HepG2 (cell line): ENCODE measurements at regions not wholly inside any gene's neighbourhood (a gene's known extent, or its start where the extent isn't known, plus 50 kb on each side); places are given as distances from the start of the nearest gene placed in this dataset.

Experiments used
- ATAC-seq: fragments of 200-7000 bp; cut with Tn5 transposase; 3 replicates; pipeline ENCODE4 v1.9.1; 2020; ENCODE audit warnings: mild to moderate bottlenecking, moderate library complexity
- BruUV-seq: library from RNA; stranded (reverse); fragments of 400-500 nt; replicated peaks from 2 replicates; lab custom pipeline; 2021; lab: Mats Ljungman, UMichigan
- CTCF ChIA-PET: fragments of 300-600 bp; formaldehyde crosslinking; extraction: SDS; loops from one replicate; lab custom pipeline; 2021; ENCODE audit warnings: low total read pairs, inconsistent platforms, low intra/inter-chr PET ratio; lab: Yijun Ruan, JAX
- POLR2A ChIA-PET: fragments of 350-600 bp; sonication (Branson Sonifier 250); formaldehyde crosslinking; loops from one replicate; lab custom pipeline; 2020; ENCODE audit warnings: antibody characterized with exemption, inconsistent platforms; lab: Yijun Ruan, JAX
- DNase-seq: peaks from one replicate; pipeline ENCODE4 v3.0.0-alpha.2; 2015; ENCODE audit warnings: low spot score
- FAIRE-seq: peaks from 3 replicates; lab custom pipeline; 2011; peaks lifted over from hg19 to GRCh38; lab: Jason Lieb, UNC
- H2AFZ ChIP-seq: one replicate; pipeline ENCODE4 v1.6.1; 2011; ENCODE audit warnings: low read length, inconsistent platforms
- H3K27ac ChIP-seq: fragments of 300-600 bp; 3 replicates; pipeline ENCODE4 v1.8.0; 2011; ENCODE audit warnings: mixed run types, mild to moderate bottlenecking, mixed read lengths, low read length, inconsistent platforms; ENCODE audit not compliant: insufficient read depth; ENCODE audit errors: extremely low read length
- H3K27me3 ChIP-seq, 2 experiments: fragments of 200-600 bp in 1 of 2; 2 replicates in 1 of 2; 3 replicates in 1 of 2; pipeline versions ENCODE4 v1.6.0 to v1.8.0; 2011; ENCODE audit warnings: low read length in 2 of 2, mild to moderate bottlenecking in 2 of 2, moderate library complexity in 2 of 2, inconsistent platforms in 1 of 2; ENCODE audit not compliant: insufficient read depth in 2 of 2, control insufficient read depth in 1 of 2
- H3K36me3 ChIP-seq, 2 experiments: fragments of 200-600 bp in 1 of 2; replicated peaks in 1 of 2; 2 replicates in 1 of 2; 3 replicates in 1 of 2; pipeline versions ENCODE4 v1.5.1 to v1.8.0; 2011; ENCODE audit warnings: low read length in 2 of 2, inconsistent platforms in 1 of 2; ENCODE audit not compliant: insufficient read depth in 2 of 2, control insufficient read depth in 1 of 2
- H3K4me1 ChIP-seq: 2 replicates; pipeline ENCODE4 v1.5.1; 2012; ENCODE audit warnings: low read length, inconsistent platforms; ENCODE audit not compliant: insufficient read depth
- H3K4me2 ChIP-seq: 2 replicates; pipeline ENCODE4 v1.6.0; 2011; ENCODE audit warnings: low read depth, low read length, inconsistent platforms
- H3K4me3 ChIP-seq, 3 experiments: fragments of 200-600 bp in 1 of 3; sonication (generic), shearing (Covaris generic) in 1 of 3; replicated peaks in 1 of 3; 2 replicates each; pipeline ENCODE4 v1.5.1; 2011 to 2016; ENCODE audit warnings: low read length in 3 of 3, inconsistent platforms in 2 of 3, low read depth in 2 of 3, mild to moderate bottlenecking in 2 of 3, control low read depth in 1 of 3, mixed read lengths in 1 of 3; ENCODE audit not compliant: insufficient read depth in 1 of 3
- H3K79me2 ChIP-seq: one replicate; pipeline ENCODE4 v1.6.1; 2011; ENCODE audit warnings: low read length, inconsistent platforms; ENCODE audit not compliant: insufficient read depth
- H3K9ac ChIP-seq: 2 replicates; pipeline ENCODE4 v1.6.0; 2011; ENCODE audit warnings: mild to moderate bottlenecking, low read depth, low read length, inconsistent platforms; ENCODE audit not compliant: insufficient read depth
- H3K9me3 ChIP-seq: 2 replicates; pipeline ENCODE4 v1.5.1; 2012; ENCODE audit warnings: mild to moderate bottlenecking, low read length
- H4K20me1 ChIP-seq: 2 replicates; pipeline ENCODE4 v1.6.0; 2011; ENCODE audit warnings: inconsistent platforms, mild to moderate bottlenecking, low read length, moderate library complexity; ENCODE audit not compliant: insufficient read depth
- CHCHD3 ChIP-seq: sonication (generic); formaldehyde crosslinking; IDR thresholded peaks from 2 replicates; pipeline ENCODE4 v1.8.0; 2022; ENCODE audit warnings: mild to moderate bottlenecking, missing genetic modification reagents, moderate library complexity
- DMAP1 ChIP-seq: IDR thresholded peaks from 2 replicates; pipeline ENCODE4 v1.6.1; 2016
- HMG20B ChIP-seq: conservative IDR thresholded peaks from 2 replicates; pipeline ENCODE4 v1.6.1; 2016; ENCODE audit warnings: missing genetic modification reagents, missing compliant biosample characterization
- KLF16 ChIP-seq, 2 experiments: sonication (generic) in 1 of 2; formaldehyde crosslinking in 1 of 2; IDR thresholded peaks; 2 replicates each; pipeline versions ENCODE4 v1.6.1 to v1.8.0; 2016 to 2023; ENCODE audit warnings: missing genetic modification reagents in 2 of 2, missing compliant biosample characterization in 1 of 2
- MBD4 ChIP-seq: IDR thresholded peaks from 2 replicates; pipeline ENCODE4 v1.6.1; 2012; ENCODE audit warnings: low read length, inconsistent platforms, borderline replicate concordance
- MEIS2 ChIP-seq: sonication (generic); formaldehyde crosslinking; IDR thresholded peaks from 2 replicates; pipeline ENCODE4 v1.9.0; 2021; ENCODE audit warnings: mild to moderate bottlenecking, missing genetic modification reagents
- NFIC ChIP-seq: IDR thresholded peaks from 2 replicates; pipeline ENCODE4 v1.6.1; 2012; ENCODE audit warnings: mild to moderate bottlenecking, low read length, inconsistent platforms
- NFKBIZ ChIP-seq: IDR thresholded peaks from 2 replicates; pipeline ENCODE4 v1.6.1; 2018; ENCODE audit warnings: missing genetic modification reagents, missing compliant biosample characterization
- PITX1 ChIP-seq: sonication (generic); formaldehyde crosslinking; IDR thresholded peaks from 2 replicates; pipeline ENCODE4 v1.5.1; 2020; ENCODE audit warnings: mild to moderate bottlenecking, missing genetic modification reagents
- SIN3B ChIP-seq: fragments of 150-350 bp; IDR thresholded peaks from 2 replicates; pipeline ENCODE4 v1.6.1; 2014; ENCODE audit warnings: low read length
- XBP1 ChIP-seq: sonication (generic); formaldehyde crosslinking; IDR thresholded peaks from 2 replicates; pipeline ENCODE4 v1.5.0; 2020; ENCODE audit warnings: missing genetic modification reagents
- XRCC5 ChIP-seq: fragments of 200-400 bp; formaldehyde crosslinking; optimal IDR thresholded peaks from 2 replicates; pipeline ENCODE3; 2017; ENCODE audit warnings: mild to moderate bottlenecking, low read length
- ZMYM3 ChIP-seq: sonication (generic); formaldehyde crosslinking; IDR thresholded peaks from 2 replicates; pipeline ENCODE4 v1.5.1; 2020; ENCODE audit warnings: mild to moderate bottlenecking, missing genetic modification reagents
- ZNF850 ChIP-seq: sonication (generic); formaldehyde crosslinking; conservative IDR thresholded peaks from 2 replicates; pipeline ENCODE4 v1.9.0; 2021; ENCODE audit warnings: mild to moderate bottlenecking, missing genetic modification reagents
- WGBS: methylation state at CpG from one replicate; pipeline ENCODE4 v1.1.6; 2017; ENCODE audit warnings: low lambda C conversion rate; 5-methylcytosine and 5-hydroxymethylcytosine counted together
- in situ Hi-C: cut with HindIII; loops from 2 replicates; pipeline ENCODE4 v1.10.0; 2017; ENCODE audit warnings: low pct_unique_long_range_greater_than_20kb; ENCODE audit not compliant: extremely low pct_ligation_motif_present
- intact Hi-C: fragments of 100-400 bp; cut with micrococcal nuclease; formaldehyde crosslinking; loops from one replicate; pipeline ENCODE4 v1.10.0; 2022; ENCODE audit not compliant: unreplicated experiment
- TF ChIP-seq, protein P1 (sequence below): sonication (generic); formaldehyde crosslinking; IDR thresholded peaks from 2 replicates; pipeline ENCODE4 v1.8.1; 2022; ENCODE audit warnings: low read depth, mild to moderate bottlenecking, missing genetic modification reagents

GRCh38 chr13:39224671-39225240 is 186.5 kb downstream of the NHLRC3 start:
- intact Hi-C loops (no loop called here), in situ Hi-C loops (no loop called here)
- POLR2A ChIA-PET: no interaction called here
- Histone ChIP-seq H3K4me2 (no peak overlapping the region), H3K79me2 (no peaks in the 10 kb centered on the region), H3K27me3 (no peaks in the 10 kb centered on the region), H3K4me3 (no peak overlapping the region), H3K27ac (no peak overlapping the region), H3K9me3 (no peaks in the 10 kb centered on the region), H3K9ac (no peak overlapping the region), H3K36me3 (no peaks in the 10 kb centered on the region), H4K20me1 (no peaks in the 10 kb centered on the region), H2AFZ (no peak overlapping the region), H3K4me1 (no peaks in the 10 kb centered on the region)
- BruUV-seq: no TSS peak
- CTCF ChIA-PET: no interaction called here
- no peak for FAIRE-seq
- 2% methylated on average over 5 of the region's 5 CpGs for WGBS
- TF ChIP-seq XBP1 (CRISPR knock-in tag): no peak
- TF ChIP-seq ZNF850 (CRISPR knock-in tag): no peak
- no peak for TF ChIP-seq CHCHD3 (CRISPR knock-in tag)
- DNase-seq: no peak
- no peak for ATAC-seq

- TF ChIP-seq HMG20B (CRISPR knock-in tag): no peak
- TF ChIP-seq XRCC5: no peak
- no peak for TF ChIP-seq SIN3B
- TF ChIP-seq MEIS2 (CRISPR knock-in tag): no peak
- TF ChIP-seq ZMYM3: no peak
- TF ChIP-seq, protein P1, sequence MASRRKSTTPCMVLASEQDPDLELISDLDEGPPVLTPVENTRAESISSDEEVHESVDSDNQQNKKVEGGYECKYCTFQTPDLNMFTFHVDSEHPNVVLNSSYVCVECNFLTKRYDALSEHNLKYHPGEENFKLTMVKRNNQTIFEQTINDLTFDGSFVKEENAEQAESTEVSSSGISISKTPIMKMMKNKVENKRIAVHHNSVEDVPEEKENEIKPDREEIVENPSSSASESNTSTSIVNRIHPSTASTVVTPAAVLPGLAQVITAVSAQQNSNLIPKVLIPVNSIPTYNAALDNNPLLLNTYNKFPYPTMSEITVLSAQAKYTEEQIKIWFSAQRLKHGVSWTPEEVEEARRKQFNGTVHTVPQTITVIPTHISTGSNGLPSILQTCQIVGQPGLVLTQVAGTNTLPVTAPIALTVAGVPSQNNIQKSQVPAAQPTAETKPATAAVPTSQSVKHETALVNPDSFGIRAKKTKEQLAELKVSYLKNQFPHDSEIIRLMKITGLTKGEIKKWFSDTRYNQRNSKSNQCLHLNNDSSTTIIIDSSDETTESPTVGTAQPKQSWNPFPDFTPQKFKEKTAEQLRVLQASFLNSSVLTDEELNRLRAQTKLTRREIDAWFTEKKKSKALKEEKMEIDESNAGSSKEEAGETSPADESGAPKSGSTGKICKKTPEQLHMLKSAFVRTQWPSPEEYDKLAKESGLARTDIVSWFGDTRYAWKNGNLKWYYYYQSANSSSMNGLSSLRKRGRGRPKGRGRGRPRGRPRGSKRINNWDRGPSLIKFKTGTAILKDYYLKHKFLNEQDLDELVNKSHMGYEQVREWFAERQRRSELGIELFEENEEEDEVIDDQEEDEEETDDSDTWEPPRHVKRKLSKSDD (CRISPR knock-in tag): no peak
- TF ChIP-seq NFKBIZ: no peak
- no peak for TF ChIP-seq KLF16 (CRISPR knock-in tag; IDR thresholded peaks at IDR 0.05)
- no peak for TF ChIP-seq DMAP1 (CRISPR knock-in tag)
- TF ChIP-seq MBD4: no peak
- no peak for TF ChIP-seq PITX1 (CRISPR knock-in tag)
- no peak for TF ChIP-seq NFIC
- H3K4me1 ChIP-seq: no peaks in the 10 kb centered on the region
- H4K20me1 ChIP-seq: no peaks in the 10 kb centered on the region
- WGBS: 27% methylated on average over 4 of the region's 4 CpGs
- H2AFZ ChIP-seq: no peak overlapping the region
- ChIA-PET CTCF (no interaction called here), POLR2A (no interaction called here)
- no peak for ATAC-seq
- H3K79me2 ChIP-seq: no peaks in the 10 kb centered on the region
- no peaks in the 10 kb centered on the region for H3K36me3 ChIP-seq
- in situ Hi-C loops: no loop called here
- H3K4me3 ChIP-seq: no peak overlapping the region
- no peaks in the 10 kb centered on the region for H3K27me3 ChIP-seq
- FAIRE-seq: no peak
- intact Hi-C loops: no loop called here
- no peak overlapping the region for H3K9ac ChIP-seq
- no peak overlapping the region for H3K27ac ChIP-seq
- no TSS peak for BruUV-seq
- H3K4me2 ChIP-seq: no peak overlapping the region
- H3K9me3 ChIP-seq: no peaks in the 10 kb centered on the region
- no peak for DNase-seq
These were observed 187.6 kb downstream of the NHLRC3 start for GRCh38 chr13:39225860-39226259.
